Endothelial cell of umbilical vein (primary cell): ENCODE measurements at regions not wholly inside any gene's neighbourhood (a gene's known extent, or its start where the extent isn't known, plus 50 kb on each side); places are given as distances from the start of the nearest gene placed in this dataset.

Experiments
- CTCF ChIP-seq, 2 donors: IDR thresholded peaks; 1 replicate in 1 of 2; 2 replicates in 1 of 2; pipeline ENCODE4 v1.5.1; 2011; ENCODE audit warnings: low read length in 2 of 2, mild to moderate bottlenecking in 2 of 2, moderate library complexity in 2 of 2, control low read depth in 1 of 2, inconsistent platforms in 1 of 2, low read depth in 1 of 2; ENCODE audit not compliant: insufficient read depth in 1 of 2; ENCODE audit errors: extremely low read depth in 1 of 2
- EZH2 ChIP-seq: IDR thresholded peaks from 2 replicates; pipeline ENCODE4 v1.6.1; 2012; ENCODE audit warnings: borderline replicate concordance, low read depth, mild to moderate bottlenecking, moderate library complexity, low read length, inconsistent platforms; ENCODE audit not compliant: severe bottlenecking
- FOS ChIP-seq: IDR thresholded peaks from 2 replicates; pipeline ENCODE4 v1.6.1; 2011; ENCODE audit warnings: mild to moderate bottlenecking, low read length, moderate library complexity, borderline replicate concordance; ENCODE audit not compliant: insufficient read depth
- GATA2 ChIP-seq: IDR thresholded peaks from 2 replicates; pipeline ENCODE4 v1.7.0; 2011; ENCODE audit warnings: low read depth, mild to moderate bottlenecking, moderate library complexity, mixed read lengths, low read length; ENCODE audit not compliant: insufficient read length, insufficient read depth
- JUN ChIP-seq: IDR thresholded peaks from 2 replicates; pipeline ENCODE4 v1.6.1; 2011; ENCODE audit warnings: borderline replicate concordance, low read depth; ENCODE audit not compliant: insufficient read length, insufficient read depth
- MAX ChIP-seq: IDR thresholded peaks from 2 replicates; pipeline ENCODE4 v1.6.1; 2011; ENCODE audit not compliant: insufficient read depth, insufficient read length
- MYC ChIP-seq: IDR thresholded peaks from one replicate; pipeline ENCODE4 v1.6.1; 2011; ENCODE audit warnings: mild to moderate bottlenecking, low read depth, low read length
- POLR2A ChIP-seq: IDR thresholded peaks from 2 replicates; pipeline ENCODE4 v1.6.1; 2012; ENCODE audit warnings: low read depth, mild to moderate bottlenecking, control low read depth, low read length
- POLR2AphosphoS5 ChIP-seq: IDR thresholded peaks from 2 replicates; pipeline ENCODE4 v1.6.1; 2012; ENCODE audit warnings: low read depth, mild to moderate bottlenecking, control low read depth, low read length, moderate library complexity; ENCODE audit not compliant: insufficient read depth

DNA sequence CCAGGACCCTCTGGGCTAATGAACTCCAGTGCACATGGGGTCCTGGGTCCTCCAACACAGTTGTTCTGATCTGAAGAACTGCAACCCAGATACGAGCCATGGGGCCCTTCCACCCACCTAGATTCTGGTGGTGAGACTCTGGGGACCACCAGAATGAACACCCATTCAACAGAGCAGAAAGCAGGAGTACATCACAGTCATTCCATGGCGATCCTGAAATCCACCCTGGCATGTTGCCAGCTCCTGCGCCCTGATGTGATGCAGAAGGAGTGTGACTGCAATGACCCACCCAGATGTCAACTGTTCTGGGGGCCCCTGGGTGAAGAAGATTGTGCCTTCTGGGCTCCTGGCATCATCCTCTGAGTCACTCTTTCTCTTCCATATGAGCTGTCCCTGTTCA, 211.6 kb downstream of the KIF26A start:
- TF ChIP-seq CTCF (IDR thresholded peaks at IDR 0.05; ENCODE audit: extremely low read depth in 1 of 2, insufficient read depth in 1 of 2, low read depth in 1 of 2, low read length in 2 of 2) (no peak), POLR2A (no peak), POLR2AphosphoS5 (no peak), EZH2 (no peak), MAX (no peak), MYC (no peak), FOS (no peak), JUN (no peak), GATA2 (no peak)
